GM12875 (cell line): ENCODE measurements at regions not wholly inside any gene's neighbourhood (a gene's known extent, or its start where the extent isn't known, plus 50 kb on each side); places are given as distances from the start of the nearest gene placed in this dataset.

Experiments used
- H3K4me3 ChIP-seq: one replicate; pipeline ENCODE4 v1.5.1; 2011; ENCODE audit warnings: low read depth, low read length, control low read depth
- TF ChIP-seq, protein P1 (sequence below): IDR thresholded peaks from 2 replicates; pipeline ENCODE4 v1.5.1; 2011; ENCODE audit warnings: low read depth, mild to moderate bottlenecking, control low read depth, inconsistent platforms, low read length, moderate library complexity, borderline replicate concordance; ENCODE audit not compliant: insufficient read depth

GRCh38 chrX:68950937-68951336 is 122.1 kb downstream of the EFNB1 start:
- TF ChIP-seq, protein P1, sequence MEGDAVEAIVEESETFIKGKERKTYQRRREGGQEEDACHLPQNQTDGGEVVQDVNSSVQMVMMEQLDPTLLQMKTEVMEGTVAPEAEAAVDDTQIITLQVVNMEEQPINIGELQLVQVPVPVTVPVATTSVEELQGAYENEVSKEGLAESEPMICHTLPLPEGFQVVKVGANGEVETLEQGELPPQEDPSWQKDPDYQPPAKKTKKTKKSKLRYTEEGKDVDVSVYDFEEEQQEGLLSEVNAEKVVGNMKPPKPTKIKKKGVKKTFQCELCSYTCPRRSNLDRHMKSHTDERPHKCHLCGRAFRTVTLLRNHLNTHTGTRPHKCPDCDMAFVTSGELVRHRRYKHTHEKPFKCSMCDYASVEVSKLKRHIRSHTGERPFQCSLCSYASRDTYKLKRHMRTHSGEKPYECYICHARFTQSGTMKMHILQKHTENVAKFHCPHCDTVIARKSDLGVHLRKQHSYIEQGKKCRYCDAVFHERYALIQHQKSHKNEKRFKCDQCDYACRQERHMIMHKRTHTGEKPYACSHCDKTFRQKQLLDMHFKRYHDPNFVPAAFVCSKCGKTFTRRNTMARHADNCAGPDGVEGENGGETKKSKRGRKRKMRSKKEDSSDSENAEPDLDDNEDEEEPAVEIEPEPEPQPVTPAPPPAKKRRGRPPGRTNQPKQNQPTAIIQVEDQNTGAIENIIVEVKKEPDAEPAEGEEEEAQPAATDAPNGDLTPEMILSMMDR, result no peak
- no peak overlapping the region for H3K4me3 ChIP-seq

DNA sequence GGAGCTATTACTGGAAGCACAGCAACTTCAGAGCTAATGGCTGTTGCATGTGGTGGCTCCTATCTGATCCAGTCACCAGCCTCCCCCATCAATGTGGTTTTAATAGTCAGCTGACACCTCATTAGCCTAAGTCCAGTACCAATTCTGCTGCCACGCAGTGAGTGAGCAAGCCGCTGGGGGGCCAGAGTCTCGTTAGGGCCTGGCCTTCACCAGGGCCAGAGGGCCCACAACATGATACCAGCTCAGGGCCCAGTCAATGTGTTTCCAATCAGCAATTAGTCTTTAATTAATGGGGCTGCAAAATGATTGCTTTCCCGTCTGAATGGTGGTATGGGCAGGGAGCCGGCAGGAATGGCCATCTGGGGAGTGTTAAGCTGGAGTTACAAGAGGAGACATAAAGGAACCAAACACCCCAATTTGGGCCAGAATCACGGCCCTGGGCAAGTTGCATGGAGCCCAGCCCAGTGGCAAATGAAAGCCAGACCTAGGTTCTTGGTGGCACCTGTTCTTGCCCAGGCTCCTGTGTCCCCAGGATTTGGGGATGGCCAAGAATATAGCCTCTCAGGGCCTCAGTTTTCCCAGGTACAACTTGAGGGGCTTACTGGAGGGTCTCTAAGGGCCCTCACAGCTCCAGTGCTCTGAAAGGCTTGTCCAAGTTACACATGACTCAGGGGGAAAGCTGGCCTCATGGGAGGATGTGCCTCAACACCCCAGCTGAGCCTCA is 119.2 kb downstream of the EFNB1 start:
- H3K4me3 ChIP-seq, result no peak overlapping the region
- TF ChIP-seq, protein P1, result no peak

- no peak overlapping the region for H3K4me3 ChIP-seq
- TF ChIP-seq, protein P1, result peak; percentile 39; the same call in 1 of the 2 replicates
Measured at GRCh38 chrX:68945603-68946228, 116.9 kb downstream of the EFNB1 start.

GRCh38 chrX:68945081-68945602 is 116.3 kb downstream of the EFNB1 start:
- TF ChIP-seq, protein P1, result no peak
- H3K4me3 ChIP-seq, result no peak overlapping the region

- H3K4me3 ChIP-seq, result no peak overlapping the region
- TF ChIP-seq, protein P1, result no peak
Measured at GRCh38 chrX:68944211-68944610, 115.4 kb downstream of the EFNB1 start.

DNA sequence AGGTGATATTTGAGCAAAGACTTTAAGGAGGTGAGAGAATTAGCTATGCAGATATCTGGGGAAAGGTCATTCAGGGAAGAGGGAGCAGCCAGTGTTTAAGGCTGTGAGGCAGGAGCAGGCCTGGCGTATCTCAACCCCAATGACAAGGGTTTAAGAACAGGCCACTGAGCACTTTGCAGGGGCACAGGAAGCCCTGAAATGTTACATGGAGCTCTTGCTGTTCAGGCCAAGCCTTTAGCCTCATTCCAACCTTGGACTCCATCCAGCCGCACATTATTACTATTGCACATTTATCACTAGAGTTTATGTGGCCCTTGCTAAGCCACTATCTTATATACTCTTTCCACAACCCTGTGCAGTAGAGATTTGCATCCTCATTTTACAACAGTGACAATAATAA is 114.0 kb downstream of the EFNB1 start:
- TF ChIP-seq, protein P1, result no peak
- H3K4me3 ChIP-seq, result no peak overlapping the region

- TF ChIP-seq, protein P1, result no peak
- no peak overlapping the region for H3K4me3 ChIP-seq
Measured at GRCh38 chrX:68942104-68942503, 113.3 kb downstream of the EFNB1 start.
